Cardiac muscle cell (in vitro differentiated cells and primary cell): ENCODE measurements at regions not wholly inside any gene's neighbourhood (a gene's known extent, or its start where the extent isn't known, plus 50 kb on each side); places are given as distances from the start of the nearest gene placed in this dataset.

Experiments used
- DNase-seq, 2 donors: peaks; one replicate each; pipeline versions ENCODE4 v3.0.0 to v3.0.0-alpha.2; 2010 to 2017; ENCODE audit warnings: low read depth in 1 of 2, low spot score in 1 of 2
- H3K27ac ChIP-seq: fragments of 200-600 bp; sonication (generic); 2 replicates; pipeline ENCODE4 v1.5.1; 2016
- H3K27me3 ChIP-seq: fragments of 200-600 bp; sonication (generic); 2 replicates; pipeline ENCODE4 v1.6.0; 2016; ENCODE audit warnings: control low read depth
- H3K36me3 ChIP-seq: fragments of 200-600 bp; sonication (generic); 2 replicates; pipeline ENCODE4 v1.5.1; 2016; ENCODE audit warnings: control low read depth
- H3K4me1 ChIP-seq: fragments of 200-600 bp; sonication (generic); 2 replicates; pipeline ENCODE4 v1.8.1; 2017; ENCODE audit warnings: low read depth, mild to moderate bottlenecking, mixed run types
- H3K4me3 ChIP-seq: fragments of 200-600 bp; sonication (generic); 2 replicates; pipeline ENCODE4 v1.5.1; 2016; ENCODE audit warnings: mild to moderate bottlenecking
- H3K9me3 ChIP-seq: fragments of 200-600 bp; sonication (generic); 2 replicates; pipeline ENCODE4 v1.5.1; 2017; ENCODE audit warnings: low read depth, mild to moderate bottlenecking, control low read depth
- CTCF ChIP-seq: IDR thresholded peaks from 2 replicates; pipeline ENCODE4 v1.5.1; 2012; ENCODE audit warnings: low read depth, mild to moderate bottlenecking, low read length

DNA sequence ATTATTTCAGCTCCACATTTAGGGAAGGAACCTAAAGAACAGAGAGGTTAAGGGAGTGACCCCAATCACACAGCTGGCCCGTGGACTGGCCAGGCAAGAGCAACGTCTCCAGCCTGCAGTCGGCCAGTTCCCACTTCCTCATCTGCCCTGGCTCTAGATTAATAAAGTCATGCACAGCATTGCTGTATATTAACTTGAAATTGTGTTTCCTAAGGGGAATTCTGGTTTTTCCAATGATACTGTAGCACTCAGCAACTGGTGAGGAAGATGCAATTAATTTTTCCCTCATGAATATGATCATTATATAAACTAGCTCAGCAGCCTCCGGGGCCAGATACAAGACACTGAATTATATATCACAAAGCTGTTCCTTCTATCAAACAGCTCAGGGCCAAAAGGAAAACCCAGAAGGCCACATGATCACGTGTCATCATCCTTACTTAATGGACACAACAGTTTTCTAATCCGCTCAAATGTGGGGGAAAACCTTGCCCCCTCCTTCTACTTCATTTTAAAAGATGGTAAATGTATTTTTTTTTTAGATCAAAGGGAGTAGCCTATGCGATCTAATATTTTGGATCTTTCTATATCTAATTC is 295.3 kb upstream of the PRKCQ start:
- H3K4me3 ChIP-seq = no peak overlapping the region
- no peak for TF ChIP-seq CTCF
- H3K9me3 ChIP-seq = no peaks in the 10 kb centered on the region
- DNase-seq = no peak
- no peak overlapping the region for H3K27ac ChIP-seq
- H3K27me3 ChIP-seq = no peaks in the 10 kb centered on the region
- no peaks in the 10 kb centered on the region for H3K4me1 ChIP-seq
- H3K36me3 ChIP-seq = no peaks in the 10 kb centered on the region

DNA sequence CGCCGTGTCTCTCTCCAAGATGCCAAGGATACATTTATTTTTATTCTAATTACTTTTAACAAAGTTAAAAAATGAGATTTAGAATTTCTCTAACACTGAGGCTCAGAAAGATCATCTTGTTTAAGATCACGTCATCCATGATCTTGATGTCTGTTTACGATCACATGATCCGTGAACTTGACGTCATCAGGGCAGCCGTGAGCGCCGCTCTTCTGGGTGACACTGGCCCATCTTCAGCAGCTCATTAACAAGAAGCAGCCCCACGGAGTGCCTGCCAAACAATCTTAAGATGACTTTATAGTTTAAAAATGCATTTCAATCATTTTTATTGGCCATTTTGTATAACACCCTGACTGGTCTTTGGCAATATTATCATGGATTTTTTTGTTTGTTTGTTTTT is 291.1 kb upstream of the PRKCQ start:
- H3K4me3 ChIP-seq = no peak overlapping the region
- no peaks in the 10 kb centered on the region for H3K27me3 ChIP-seq
- H3K9me3 ChIP-seq = no peaks in the 10 kb centered on the region
- no peak for DNase-seq
- H3K4me1 ChIP-seq = no peaks in the 10 kb centered on the region
- H3K36me3 ChIP-seq = no peaks in the 10 kb centered on the region
- H3K27ac ChIP-seq = no peak overlapping the region
- no peak for TF ChIP-seq CTCF

GRCh38 chr10:6868036-6868725 is 288.1 kb upstream of the PRKCQ start:
- no peaks in the 10 kb centered on the region for H3K9me3 ChIP-seq
- no peak overlapping the region for H3K27ac ChIP-seq
- no peaks in the 10 kb centered on the region for H3K4me1 ChIP-seq
- no peaks in the 10 kb centered on the region for H3K27me3 ChIP-seq
- peak in 1 of 2 donors; percentile 26 for DNase-seq
- no peak for TF ChIP-seq CTCF
- H3K4me3 ChIP-seq = no peak overlapping the region
- H3K36me3 ChIP-seq = no peaks in the 10 kb centered on the region

GRCh38 chr10:6866757-6867156 is 286.7 kb upstream of the PRKCQ start:
- Histone ChIP-seq H3K36me3 (no peaks in the 10 kb centered on the region), H3K4me3 (no peak overlapping the region), H3K9me3 (no peaks in the 10 kb centered on the region), H3K27me3 (no peaks in the 10 kb centered on the region), H3K4me1 (no peaks in the 10 kb centered on the region), H3K27ac (no peak overlapping the region)
- no peak for TF ChIP-seq CTCF
- DNase-seq = no peak

GRCh38 chr10:6864142-6864541 is 284.1 kb upstream of the PRKCQ start:
- Histone ChIP-seq H3K36me3 (no peaks in the 10 kb centered on the region), H3K4me3 (no peak overlapping the region), H3K9me3 (no peaks in the 10 kb centered on the region), H3K27me3 (no peaks in the 10 kb centered on the region), H3K27ac (no peak overlapping the region), H3K4me1 (no peaks in the 10 kb centered on the region)
- TF ChIP-seq CTCF = no peak
- no peak for DNase-seq
